H9 (cell line): ENCODE measurements at regions not wholly inside any gene's neighbourhood (a gene's known extent, or its start where the extent isn't known, plus 50 kb on each side); places are given as distances from the start of the nearest gene placed in this dataset.

Experiments
- DNase-seq: peaks from one replicate; pipeline ENCODE4 v3.0.0-alpha.2; 2017
- H2AFZ ChIP-seq: one replicate; pipeline ENCODE4 v1.6.1; 2013; ENCODE audit warnings: mild to moderate bottlenecking, low read length, control low read depth, moderate library complexity
- H2AK5ac ChIP-seq: 2 replicates; pipeline ENCODE4 v1.6.1; 2013; ENCODE audit warnings: low read length, control low read depth, mixed read lengths; ENCODE audit not compliant: insufficient read length
- H2BK120ac ChIP-seq: one replicate; pipeline ENCODE4 v1.6.1; 2013; ENCODE audit warnings: low read depth, mild to moderate bottlenecking, low read length, control low read depth, inconsistent platforms; ENCODE audit not compliant: poor library complexity, severe bottlenecking
- H2BK12ac ChIP-seq: 2 replicates; pipeline ENCODE4 v1.6.1; 2013; ENCODE audit warnings: low read length, control low read depth, mixed read lengths, low read depth; ENCODE audit not compliant: insufficient read length
- H2BK15ac ChIP-seq: 2 replicates; pipeline ENCODE4 v1.6.1; 2013; ENCODE audit warnings: low read depth, low read length, control low read depth
- H2BK20ac ChIP-seq: one replicate; pipeline ENCODE4 v1.6.1; 2013; ENCODE audit warnings: low read depth, mild to moderate bottlenecking, low read length, control low read depth, inconsistent platforms; ENCODE audit not compliant: poor library complexity, severe bottlenecking
- H2BK5ac ChIP-seq: 2 replicates; pipeline ENCODE4 v1.6.1; 2013; ENCODE audit warnings: low read length, control low read depth, mixed read lengths; ENCODE audit not compliant: insufficient read length
- H3K14ac ChIP-seq: 2 replicates; pipeline ENCODE4 v1.6.1; 2013; ENCODE audit warnings: low read length, control low read depth; ENCODE audit not compliant: insufficient read depth
- H3K18ac ChIP-seq: 2 replicates; pipeline ENCODE4 v1.6.1; 2013; ENCODE audit warnings: low read depth, mild to moderate bottlenecking, mixed read lengths, low read length, control low read depth; ENCODE audit not compliant: insufficient read length
- H3K23ac ChIP-seq: 2 replicates; pipeline ENCODE4 v1.6.1; 2013; ENCODE audit warnings: low read length, control low read depth, mixed read lengths, low read depth; ENCODE audit not compliant: insufficient read length
- H3K23me2 ChIP-seq: 2 replicates; pipeline ENCODE4 v1.6.1; 2013; ENCODE audit warnings: low read depth, mild to moderate bottlenecking, mixed read lengths, low read length, control low read depth; ENCODE audit not compliant: insufficient read length, poor library complexity, severe bottlenecking
- H3K27ac ChIP-seq: 2 replicates; pipeline ENCODE4 v1.5.1; 2013; ENCODE audit warnings: low read length, control low read depth, mixed read lengths, low read depth; ENCODE audit not compliant: insufficient read length
- H3K27me3 ChIP-seq: 2 replicates; pipeline ENCODE4 v1.6.1; 2013; ENCODE audit warnings: low read length, control low read depth, inconsistent platforms; ENCODE audit not compliant: insufficient read depth
- H3K4ac ChIP-seq: 2 replicates; pipeline ENCODE4 v1.6.1; 2013; ENCODE audit warnings: low read depth, mild to moderate bottlenecking, control low read depth, inconsistent platforms, low read length, moderate library complexity
- H3K4me1 ChIP-seq: 2 replicates; pipeline ENCODE4 v1.6.1; 2013; ENCODE audit warnings: low read length, control low read depth, inconsistent platforms; ENCODE audit not compliant: insufficient read depth
- H3K4me2 ChIP-seq: 2 replicates; pipeline ENCODE4 v1.6.1; 2013; ENCODE audit warnings: low read length, control low read depth, mixed read lengths; ENCODE audit not compliant: insufficient read length, insufficient read depth
- H3K56ac ChIP-seq: 2 replicates; pipeline ENCODE4 v1.6.1; 2013; ENCODE audit warnings: low read depth, mild to moderate bottlenecking, mixed read lengths, low read length, control low read depth; ENCODE audit not compliant: insufficient read length
- H3K79me1 ChIP-seq: 2 replicates; pipeline ENCODE4 v1.6.1; 2013; ENCODE audit warnings: low read depth, mild to moderate bottlenecking, moderate library complexity, low read length, control low read depth, inconsistent platforms; ENCODE audit not compliant: insufficient read depth, poor library complexity, severe bottlenecking
- H3K79me2 ChIP-seq: 2 replicates; pipeline ENCODE4 v1.6.1; 2013; ENCODE audit warnings: low read length, control low read depth, inconsistent platforms; ENCODE audit not compliant: insufficient read depth
- H3K9ac ChIP-seq: 2 replicates; pipeline ENCODE4 v1.6.1; 2013; ENCODE audit warnings: low read length, control low read depth, mixed read lengths; ENCODE audit not compliant: insufficient read length; ENCODE audit errors: extremely low read depth
- H3K9me3 ChIP-seq: one replicate; pipeline ENCODE4 v1.6.1; 2013; ENCODE audit warnings: low read depth, low read length, inconsistent platforms; ENCODE audit not compliant: control insufficient read depth
- H3T11ph ChIP-seq: one replicate; pipeline ENCODE4 v1.6.1; 2013; ENCODE audit warnings: mild to moderate bottlenecking, low read length, control low read depth, inconsistent platforms
- H4K20me1 ChIP-seq: one replicate; pipeline ENCODE4 v1.6.1; 2013; ENCODE audit not compliant: control insufficient read depth, insufficient read length, insufficient read depth
- H4K5ac ChIP-seq: 2 replicates; pipeline ENCODE4 v1.6.1; 2013; ENCODE audit warnings: low read depth, mild to moderate bottlenecking, mixed read lengths, low read length, control low read depth; ENCODE audit not compliant: insufficient read length
- H4K8ac ChIP-seq: replicated peaks from 2 replicates; pipeline ENCODE4 v1.6.1; 2013; ENCODE audit warnings: low read length, control low read depth, mixed read lengths, low read depth; ENCODE audit not compliant: insufficient read length
- H4K91ac ChIP-seq: 2 replicates; pipeline ENCODE4 v1.6.1; 2013; ENCODE audit warnings: low read depth, mild to moderate bottlenecking, moderate library complexity, mixed read lengths, low read length, control low read depth; ENCODE audit not compliant: insufficient read length
- H3K27ac Mint-ChIP-seq, 3 experiments: 2 replicates in 2 of 3; 3 replicates in 1 of 3; pipeline ENCODE4 v1.8.0; 2020 to 2021; ENCODE audit warnings: mixed read lengths in 3 of 3, mild to moderate bottlenecking in 1 of 3, moderate library complexity in 1 of 3
- H3K27me3 Mint-ChIP-seq: 2 replicates; pipeline ENCODE4 v1.8.0; 2021; ENCODE audit warnings: low read depth, mild to moderate bottlenecking, moderate library complexity, mixed read lengths
- H3K36me3 Mint-ChIP-seq, 3 experiments: 2 replicates in 2 of 3; 3 replicates in 1 of 3; pipeline ENCODE4 v1.8.0; 2020 to 2021; ENCODE audit warnings: low read depth in 3 of 3, mixed read lengths in 3 of 3; ENCODE audit not compliant: insufficient read depth in 1 of 3
- H3K4me1 Mint-ChIP-seq, 2 experiments: 2 replicates each; pipeline ENCODE4 v1.8.0; 2020; ENCODE audit warnings: mixed read lengths in 2 of 2
- H3K4me3 Mint-ChIP-seq, 2 experiments: 2 replicates in 1 of 2; 3 replicates in 1 of 2; pipeline ENCODE4 v1.8.0; 2020 to 2021; ENCODE audit warnings: mild to moderate bottlenecking in 2 of 2, mixed read lengths in 2 of 2, moderate library complexity in 1 of 2
- H3K9me3 Mint-ChIP-seq, 2 experiments: 2 replicates in 1 of 2; 3 replicates in 1 of 2; pipeline ENCODE4 v1.8.0; 2020; ENCODE audit warnings: mild to moderate bottlenecking in 2 of 2, mixed read lengths in 2 of 2, moderate library complexity in 1 of 2
- CTCF ChIP-seq: fragments of 200-600 bp; sonication (generic); conservative IDR thresholded peaks from 3 replicates; pipeline ENCODE4 v1.8.0; 2021; ENCODE audit warnings: antibody characterized with exemption, mild to moderate bottlenecking
- WGBS: extraction: QIAGEN DNeasy Blood & Tissue Kit; methylation state at CpG from one replicate; pipeline ENCODE4 v1.1.7; 2013; ENCODE audit warnings: missing lambda C conversion rate, low lambda C conversion rate, mixed read lengths; ENCODE audit not compliant: insufficient read length; ENCODE audit errors: extremely low coverage; 5-methylcytosine and 5-hydroxymethylcytosine counted together

GRCh38 chr1:87867626-87868025 is 538.9 kb downstream of the LMO4 start:
- H3K79me2 ChIP-seq = no peaks in the 10 kb centered on the region
- H2AFZ ChIP-seq = no peak overlapping the region
- no peak overlapping the region for H4K8ac ChIP-seq
- no peak overlapping the region for H3K56ac ChIP-seq
- no peaks in the 10 kb centered on the region for H4K20me1 ChIP-seq
- no peaks in the 10 kb centered on the region for H3K79me1 ChIP-seq
- peaks cover 5% of the 10 kb centered on the region; the same call in 1 of the 2 replicates for H3K4me1 ChIP-seq
- no peak overlapping the region for H4K5ac ChIP-seq
- H2AK5ac ChIP-seq = no peak overlapping the region
- H3K14ac ChIP-seq = no peak overlapping the region
- no peak overlapping the region for H2BK120ac ChIP-seq
- H2BK15ac ChIP-seq = no peak overlapping the region
- no peak overlapping the region for H3T11ph ChIP-seq
- H2BK12ac ChIP-seq = no peak overlapping the region
- no peak overlapping the region for H3K27ac Mint-ChIP-seq
- no peak overlapping the region for H4K91ac ChIP-seq
- TF ChIP-seq CTCF = no peak
- no peak overlapping the region for H3K4ac ChIP-seq
- H3K18ac ChIP-seq = no peak overlapping the region
- no peak overlapping the region for H3K27ac ChIP-seq
- H3K4me2 ChIP-seq = no peak overlapping the region
- no peak overlapping the region for H2BK20ac ChIP-seq
- H3K9me3 Mint-ChIP-seq = peaks cover 9 to 14% of the 10 kb centered on the region in 2 experiments
- H3K4me1 Mint-ChIP-seq = peaks cover 21 to 26% of the 10 kb centered on the region in 2 experiments
- H3K36me3 Mint-ChIP-seq = peaks cover 5 to 13% (median 10%) of the 10 kb centered on the region in 3 experiments; a peak in 6 of 7 replicates
- H3K4me3 Mint-ChIP-seq = no peak overlapping the region
- H3K9ac ChIP-seq = no peak overlapping the region
- no peaks in the 10 kb centered on the region for H3K23me2 ChIP-seq
- no CpG with 5 or more reads among the region's 1 CpG for WGBS
- no peaks in the 10 kb centered on the region for H3K9me3 ChIP-seq
- no peaks in the 10 kb centered on the region; the same call in 1 of the 2 replicates for H3K27me3 Mint-ChIP-seq
- no peaks in the 10 kb centered on the region for H3K27me3 ChIP-seq
- no peak overlapping the region for H3K23ac ChIP-seq
- DNase-seq = no peak
- H2BK5ac ChIP-seq = no peak overlapping the region
